Suprapubic skin (tissue), 4 donors: ENCODE measurements at regions not wholly inside any gene's neighbourhood (a gene's known extent, or its start where the extent isn't known, plus 50 kb on each side); places are given as distances from the start of the nearest gene placed in this dataset.

Experiments
- DNase-seq, 2 donors: peaks; one replicate each; pipeline ENCODE4 v3.0.0-alpha.2; 2019; ENCODE audit warnings: low spot score in 2 of 2
- H3K27ac ChIP-seq: fragments of 200-600 bp; sonication (generic); one replicate; pipeline ENCODE4 v1.5.1; 2019
- H3K27me3 ChIP-seq: fragments of 200-600 bp; sonication (generic); one replicate; pipeline ENCODE4 v1.5.1; 2019
- H3K36me3 ChIP-seq: fragments of 200-600 bp; sonication (generic); one replicate; pipeline ENCODE4 v1.5.1; 2019
- H3K4me1 ChIP-seq: fragments of 200-600 bp; sonication (generic); one replicate; pipeline ENCODE4 v1.5.1; 2019
- H3K4me3 ChIP-seq: fragments of 200-600 bp; sonication (generic); one replicate; pipeline ENCODE4 v1.5.1; 2019; ENCODE audit warnings: mild to moderate bottlenecking
- H3K9me3 ChIP-seq: fragments of 200-600 bp; sonication (generic); one replicate; pipeline ENCODE4 v1.5.1; 2019
- EP300 ChIP-seq: sonication (generic); formaldehyde crosslinking; IDR thresholded peaks from one replicate; pipeline ENCODE4 v1.6.1; 2017; ENCODE audit warnings: antibody characterized with exemption
- POLR2A ChIP-seq, 2 donors: fragments of 450-650 bp; IDR thresholded peaks; one replicate each; pipeline ENCODE4 v1.6.1; 2017; ENCODE audit warnings: antibody characterized with exemption in 2 of 2, mild to moderate bottlenecking in 2 of 2, moderate library complexity in 2 of 2
- POLR2AphosphoS5 ChIP-seq, 3 donors: sonication (generic); formaldehyde crosslinking; IDR thresholded peaks; one replicate each; pipeline ENCODE4 v1.6.1; 2017; ENCODE audit warnings: antibody characterized with exemption in 3 of 3
- WGBS: methylation state at CpG from one replicate; pipeline ENCODE4 v1.1.5; 2018; 5-methylcytosine and 5-hydroxymethylcytosine counted together
- TF ChIP-seq, protein P1 (sequence below), 2 donors: fragments of 200-600 bp in 1 of 2; fragments of 450-650 bp in 1 of 2; sonication (generic) in 1 of 2; IDR thresholded peaks; one replicate each; pipeline ENCODE4 v1.5.1; 2016 to 2019; ENCODE audit warnings: antibody characterized with exemption in 2 of 2, mild to moderate bottlenecking in 1 of 2, moderate library complexity in 1 of 2

DNA sequence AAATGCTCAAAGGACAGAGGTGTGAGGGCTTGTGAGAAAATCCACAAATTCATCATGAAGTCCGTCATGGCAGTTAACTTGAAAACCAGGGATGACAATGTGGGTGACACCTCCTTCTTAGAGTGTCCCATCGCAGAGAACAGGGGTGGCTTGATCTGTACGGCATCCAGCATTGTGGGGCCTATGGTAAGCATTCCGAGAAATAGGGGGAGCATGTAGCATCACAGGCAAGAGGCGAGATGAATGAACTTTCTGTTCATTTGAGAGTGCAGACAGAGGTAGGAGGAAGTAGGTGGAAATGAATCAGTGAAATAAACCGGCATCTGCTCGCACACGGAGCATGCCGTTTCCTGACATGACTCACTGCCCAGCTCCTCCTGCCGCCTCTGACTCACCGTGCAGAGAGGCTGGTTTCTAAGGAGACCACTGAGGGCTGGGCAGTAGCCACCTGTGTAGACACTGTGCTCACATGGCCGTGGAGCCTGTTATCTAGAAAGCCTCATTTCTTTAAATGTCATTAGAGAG lies 339.0 kb downstream of the RFC3 start:
- WGBS, result 34% methylated on average over 12 of the region's 12 CpGs
- Histone ChIP-seq H3K27me3 (no peaks in the 10 kb centered on the region), H3K36me3 (no peaks in the 10 kb centered on the region), H3K27ac (no peak overlapping the region), H3K9me3 (no peaks in the 10 kb centered on the region), H3K4me3 (no peak overlapping the region), H3K4me1 (peaks cover 25% of the 10 kb centered on the region)
- TF ChIP-seq EP300, result no peak
- DNase-seq, result peak in 1 of 2 donors; percentile 62

DNA sequence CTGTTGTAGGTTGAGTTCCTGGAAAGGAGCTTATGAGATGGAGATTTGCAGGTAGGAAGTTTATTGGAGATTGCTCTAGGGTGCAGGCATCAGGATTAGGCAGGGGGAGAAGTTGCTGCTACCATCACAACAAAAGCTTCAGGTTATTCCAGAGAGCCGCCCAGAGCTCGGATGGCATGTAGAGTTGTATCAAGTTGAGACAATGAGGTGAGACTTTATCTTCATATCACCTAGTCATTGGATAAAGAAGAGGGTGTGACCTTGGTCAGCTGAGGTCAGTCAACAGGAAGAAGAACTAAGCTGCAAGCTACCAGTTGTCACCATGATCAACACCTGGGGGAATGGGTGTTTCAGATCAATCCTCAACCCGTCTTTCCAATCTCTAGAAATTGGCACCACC lies 342.0 kb downstream of the RFC3 start:
- H3K36me3 ChIP-seq, result no peaks in the 10 kb centered on the region
- no peak for DNase-seq
- H3K27me3 ChIP-seq, result no peaks in the 10 kb centered on the region
- TF ChIP-seq POLR2AphosphoS5 (IDR thresholded peaks at IDR 0.05), result no peak
- TF ChIP-seq POLR2A (IDR thresholded peaks at IDR 0.05), result no peak
- no peak for TF ChIP-seq EP300
- TF ChIP-seq, protein P1, sequence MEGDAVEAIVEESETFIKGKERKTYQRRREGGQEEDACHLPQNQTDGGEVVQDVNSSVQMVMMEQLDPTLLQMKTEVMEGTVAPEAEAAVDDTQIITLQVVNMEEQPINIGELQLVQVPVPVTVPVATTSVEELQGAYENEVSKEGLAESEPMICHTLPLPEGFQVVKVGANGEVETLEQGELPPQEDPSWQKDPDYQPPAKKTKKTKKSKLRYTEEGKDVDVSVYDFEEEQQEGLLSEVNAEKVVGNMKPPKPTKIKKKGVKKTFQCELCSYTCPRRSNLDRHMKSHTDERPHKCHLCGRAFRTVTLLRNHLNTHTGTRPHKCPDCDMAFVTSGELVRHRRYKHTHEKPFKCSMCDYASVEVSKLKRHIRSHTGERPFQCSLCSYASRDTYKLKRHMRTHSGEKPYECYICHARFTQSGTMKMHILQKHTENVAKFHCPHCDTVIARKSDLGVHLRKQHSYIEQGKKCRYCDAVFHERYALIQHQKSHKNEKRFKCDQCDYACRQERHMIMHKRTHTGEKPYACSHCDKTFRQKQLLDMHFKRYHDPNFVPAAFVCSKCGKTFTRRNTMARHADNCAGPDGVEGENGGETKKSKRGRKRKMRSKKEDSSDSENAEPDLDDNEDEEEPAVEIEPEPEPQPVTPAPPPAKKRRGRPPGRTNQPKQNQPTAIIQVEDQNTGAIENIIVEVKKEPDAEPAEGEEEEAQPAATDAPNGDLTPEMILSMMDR (IDR thresholded peaks at IDR 0.05), result no peak
- H3K4me3 ChIP-seq, result no peak overlapping the region
- H3K9me3 ChIP-seq, result no peaks in the 10 kb centered on the region
- no peak overlapping the region for H3K27ac ChIP-seq
- H3K4me1 ChIP-seq, result peaks cover 27% of the 10 kb centered on the region
- WGBS, result 97% methylated on average over 3 of the region's 3 CpGs

DNA sequence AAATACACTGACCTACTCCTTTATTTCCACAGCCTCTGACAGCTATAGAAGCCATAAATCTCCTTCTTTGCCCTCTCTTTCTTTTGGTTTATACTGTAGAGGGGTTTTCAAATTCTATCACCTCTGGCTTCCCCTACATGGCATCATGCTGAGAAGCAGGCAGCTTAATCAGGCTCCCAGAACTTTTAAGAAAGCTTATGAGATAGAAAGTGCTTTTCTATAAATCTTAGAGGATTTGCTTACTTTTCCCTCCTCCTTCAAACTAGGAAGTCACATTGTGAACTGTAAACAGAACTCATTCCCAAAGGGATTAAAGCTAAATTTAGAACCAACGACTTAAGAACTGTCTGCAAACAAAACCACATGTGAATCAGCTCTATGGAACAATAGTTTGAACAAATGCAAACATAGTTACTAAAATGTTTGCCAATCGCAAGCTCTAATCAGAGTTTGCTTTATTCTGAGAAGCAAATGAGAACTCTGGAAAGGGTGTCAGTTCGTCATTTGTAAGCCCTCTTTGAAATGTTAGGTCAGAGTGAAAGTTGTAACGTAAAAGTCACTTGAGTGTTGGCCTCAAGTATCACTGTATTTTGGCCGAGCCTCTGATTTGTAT lies 344.1 kb downstream of the RFC3 start:
- peaks cover 12% of the 10 kb centered on the region for H3K4me1 ChIP-seq
- peak overlapping the region; percentile 12 for H3K4me3 ChIP-seq
- H3K36me3 ChIP-seq, result no peaks in the 10 kb centered on the region
- TF ChIP-seq POLR2AphosphoS5 (IDR thresholded peaks at IDR 0.05) (no peak), EP300 (no peak), POLR2A (IDR thresholded peaks at IDR 0.05) (no peak)
- TF ChIP-seq, protein P1 (IDR thresholded peaks at IDR 0.05), result no peak
- no peaks in the 10 kb centered on the region for H3K27me3 ChIP-seq
- H3K27ac ChIP-seq, result peak overlapping the region; percentile 67
- DNase-seq, result no peak
- WGBS, result 37% methylated on average over 5 of the region's 5 CpGs
- no peaks in the 10 kb centered on the region for H3K9me3 ChIP-seq

DNA sequence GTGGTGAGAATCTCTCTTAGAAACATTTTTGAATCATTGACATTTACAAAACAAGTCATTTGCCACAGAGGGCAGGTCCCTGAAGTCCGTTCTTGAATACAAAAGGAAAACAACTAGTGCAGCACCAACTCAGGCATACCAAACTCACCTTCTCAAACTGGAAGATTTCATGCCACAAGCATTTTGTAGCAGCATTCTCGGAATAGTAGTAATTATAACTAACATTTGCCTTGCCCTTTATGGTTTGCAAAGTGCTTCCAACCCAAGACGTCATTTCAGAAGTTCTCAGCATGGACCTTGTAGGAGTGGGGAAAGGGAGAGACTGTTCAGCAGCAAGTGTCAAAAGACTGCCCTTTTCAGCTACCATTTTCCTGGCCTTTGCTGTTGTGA lies 344.6 kb downstream of the RFC3 start:
- no peaks in the 10 kb centered on the region for H3K36me3 ChIP-seq
- DNase-seq, result no peak
- peak overlapping the region; percentile 67 for H3K27ac ChIP-seq
- WGBS, result 46% methylated on average over 3 of the region's 3 CpGs
- H3K4me3 ChIP-seq, result peak overlapping the region; percentile 12
- TF ChIP-seq EP300 (no peak), POLR2A (IDR thresholded peaks at IDR 0.05) (no peak), POLR2AphosphoS5 (IDR thresholded peaks at IDR 0.05) (no peak)
- TF ChIP-seq, protein P1 (IDR thresholded peaks at IDR 0.05), result no peak
- no peaks in the 10 kb centered on the region for H3K9me3 ChIP-seq
- H3K27me3 ChIP-seq, result no peaks in the 10 kb centered on the region
- H3K4me1 ChIP-seq, result peaks cover 7% of the 10 kb centered on the region

DNA sequence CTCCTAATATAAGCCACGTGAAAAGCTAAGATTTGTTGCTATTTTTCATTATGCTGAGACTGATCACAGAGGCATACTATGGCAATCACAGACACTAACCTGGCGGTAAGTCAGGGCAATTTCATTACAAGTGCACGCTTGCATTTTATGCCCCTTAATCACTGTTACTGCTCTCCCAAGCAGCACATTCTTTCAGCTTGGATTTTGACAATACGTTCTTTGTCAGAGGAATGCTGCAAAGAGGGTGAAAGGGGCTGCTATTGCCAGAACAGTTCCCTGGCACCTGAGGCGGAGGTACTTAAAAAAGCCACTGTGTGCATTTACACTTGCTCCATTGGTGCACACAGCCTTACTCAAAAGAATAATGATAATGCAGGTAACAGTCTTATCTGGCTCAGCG lies 346.6 kb downstream of the RFC3 start:
- no peak overlapping the region for H3K4me3 ChIP-seq
- TF ChIP-seq, protein P1 (IDR thresholded peaks at IDR 0.05), result no peak
- TF ChIP-seq POLR2AphosphoS5 (IDR thresholded peaks at IDR 0.05) (no peak), POLR2A (IDR thresholded peaks at IDR 0.05) (no peak), EP300 (no peak)
- DNase-seq, result no peak
- 83% methylated on average over 6 of the region's 6 CpGs for WGBS
- H3K27me3 ChIP-seq, result no peaks in the 10 kb centered on the region
- H3K9me3 ChIP-seq, result no peaks in the 10 kb centered on the region
- H3K4me1 ChIP-seq, result peaks cover 6% of the 10 kb centered on the region
- H3K36me3 ChIP-seq, result no peaks in the 10 kb centered on the region
- H3K27ac ChIP-seq, result no peak overlapping the region

DNA sequence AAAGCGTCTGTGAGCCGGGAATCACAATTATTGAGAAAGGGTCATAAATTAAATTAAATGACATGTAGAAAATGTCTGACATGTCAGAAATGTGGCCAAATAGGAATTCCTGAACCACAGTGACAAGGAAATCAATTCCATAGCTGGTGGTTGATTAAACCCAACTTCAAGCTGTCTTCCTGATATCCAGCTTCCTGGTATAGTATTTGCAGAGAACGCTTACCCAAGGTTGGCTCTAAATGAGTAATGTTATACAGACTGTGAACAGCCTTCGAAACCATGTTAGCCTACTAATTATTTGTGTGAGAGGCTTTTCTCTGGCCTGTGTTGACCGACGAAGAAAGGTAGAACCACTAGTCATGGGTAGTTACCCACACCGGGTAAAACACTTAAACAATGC lies 347.2 kb downstream of the RFC3 start:
- WGBS, result 95% methylated on average over 7 of the region's 7 CpGs
- Histone ChIP-seq H3K27ac (no peak overlapping the region), H3K4me1 (peaks cover 6% of the 10 kb centered on the region), H3K36me3 (no peaks in the 10 kb centered on the region), H3K27me3 (no peaks in the 10 kb centered on the region), H3K9me3 (no peaks in the 10 kb centered on the region), H3K4me3 (no peak overlapping the region)
- TF ChIP-seq POLR2AphosphoS5 (IDR thresholded peaks at IDR 0.05) (no peak), EP300 (no peak), POLR2A (IDR thresholded peaks at IDR 0.05) (no peak)
- TF ChIP-seq, protein P1 (IDR thresholded peaks at IDR 0.05), result no peak
- no peak for DNase-seq
